Stimulated activated CD4-positive, alpha-beta T cell treated with anti-CD3 and anti-CD28 coated beads, Interleukin-2, amount 100 ng/mL, for 24 hours (primary cell): ENCODE measurements at regions not wholly inside any gene's neighbourhood (a gene's known extent, or its start where the extent isn't known, plus 50 kb on each side); places are given as distances from the start of the nearest gene placed in this dataset.
"Not testable (repeated sequence)": the region's sequence is repeated elsewhere in the genome, so short reads cannot be mapped to it uniquely, and the experiment has no call there.

Source experiments
- DNase-seq, 2 donors: peaks; one replicate each; pipeline ENCODE4 v3.0.0-alpha.2; 2020

DNA sequence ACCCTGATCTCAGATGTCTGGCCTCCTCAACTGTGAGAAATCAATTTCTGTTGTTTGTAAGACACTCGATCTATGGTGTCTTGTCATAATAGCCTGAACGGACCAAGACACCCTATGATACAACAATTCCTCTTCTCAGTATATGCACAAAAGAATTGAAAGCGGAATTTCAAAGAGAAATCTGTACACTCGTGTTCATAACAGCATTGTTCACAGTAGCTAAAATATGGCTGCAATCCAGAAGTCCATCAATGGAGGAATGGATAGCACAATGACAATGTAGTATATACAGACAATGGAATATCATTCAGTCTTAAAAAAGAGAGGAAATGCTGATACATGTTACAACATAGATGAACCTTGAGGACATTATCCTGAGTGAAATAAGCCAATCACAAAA is 354.6 kb downstream of the SFMBT2 start:
- DNase-seq, result no peak

DNA sequence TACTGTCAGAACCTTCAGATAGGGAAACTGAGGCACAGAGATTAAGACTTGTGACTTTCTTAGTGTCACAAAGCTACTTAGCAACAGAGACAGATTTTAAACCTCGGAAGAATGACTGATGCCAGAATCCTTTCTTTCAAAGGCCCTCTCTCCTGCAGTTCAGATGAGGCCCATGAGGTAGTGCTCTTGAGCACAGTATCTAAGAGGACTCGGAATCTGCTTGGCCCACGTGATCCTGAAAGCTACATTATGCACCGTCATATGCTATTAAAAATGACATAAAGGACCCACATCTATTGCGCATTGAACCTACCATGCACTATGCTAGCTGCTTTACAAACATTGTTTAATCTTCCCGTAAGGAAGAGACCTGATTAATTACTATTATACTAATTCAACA is 355.9 kb downstream of the SFMBT2 start:
- DNase-seq, result no peak

DNA sequence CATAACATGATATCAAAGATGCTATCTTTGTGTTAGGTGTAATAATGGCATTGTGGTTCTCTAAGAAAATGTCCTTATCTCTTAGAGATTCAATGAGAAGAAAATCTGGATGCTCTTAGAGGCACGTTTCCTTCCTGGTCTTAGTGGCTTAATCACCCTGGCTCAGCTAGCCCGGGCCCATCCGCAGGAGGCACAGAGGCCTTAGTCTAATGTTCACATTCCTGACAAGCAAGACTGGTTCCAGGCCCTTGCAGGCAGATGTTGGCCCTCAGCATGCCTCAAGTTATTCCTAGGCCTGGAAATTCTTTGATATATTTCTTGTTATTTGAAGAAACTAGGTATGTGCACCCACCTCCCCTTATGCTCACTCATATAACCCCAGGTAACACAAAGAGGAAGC is 357.6 kb downstream of the SFMBT2 start:
- DNase-seq, result no peak

DNA sequence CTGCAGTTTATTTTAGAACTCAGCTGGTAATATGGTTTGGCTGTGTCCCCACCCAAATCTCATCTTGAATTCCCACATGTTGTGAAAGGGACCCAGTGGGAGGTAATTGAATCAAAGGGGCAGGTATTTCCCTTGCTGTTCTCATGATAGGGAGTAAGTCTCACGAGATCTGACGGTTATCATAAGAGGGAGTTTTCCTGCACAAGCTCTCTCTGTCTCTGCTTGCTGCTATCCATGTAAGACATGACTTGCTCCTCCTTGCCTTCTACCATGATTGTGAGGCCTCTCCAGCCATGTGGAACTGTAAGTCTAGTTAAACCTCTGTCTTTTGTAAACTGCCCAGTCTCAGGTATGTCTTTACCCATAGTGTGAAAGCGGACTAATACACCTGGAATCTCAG is 360.8 kb downstream of the SFMBT2 start:
- DNase-seq, result not testable (repeated sequence)

DNA sequence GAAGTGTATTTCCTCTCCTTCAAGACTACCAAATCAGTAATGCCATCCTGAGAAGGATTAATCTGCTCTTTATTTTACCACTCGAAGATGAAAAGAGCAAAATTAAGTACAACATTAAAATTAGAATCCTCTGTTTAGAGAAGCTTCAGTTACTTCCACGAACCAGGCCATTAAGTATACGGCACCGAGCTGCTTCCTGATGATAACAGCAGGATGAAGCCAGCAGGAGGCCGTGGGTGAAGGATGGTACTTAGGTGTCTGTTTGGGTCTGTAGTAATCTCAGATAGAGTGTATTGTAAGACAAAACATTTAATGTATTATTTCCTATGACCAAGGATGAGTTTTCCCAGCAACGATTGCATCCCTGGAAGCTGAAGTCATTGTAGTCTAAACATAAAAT is 362.8 kb downstream of the SFMBT2 start:
- no peak for DNase-seq

DNA sequence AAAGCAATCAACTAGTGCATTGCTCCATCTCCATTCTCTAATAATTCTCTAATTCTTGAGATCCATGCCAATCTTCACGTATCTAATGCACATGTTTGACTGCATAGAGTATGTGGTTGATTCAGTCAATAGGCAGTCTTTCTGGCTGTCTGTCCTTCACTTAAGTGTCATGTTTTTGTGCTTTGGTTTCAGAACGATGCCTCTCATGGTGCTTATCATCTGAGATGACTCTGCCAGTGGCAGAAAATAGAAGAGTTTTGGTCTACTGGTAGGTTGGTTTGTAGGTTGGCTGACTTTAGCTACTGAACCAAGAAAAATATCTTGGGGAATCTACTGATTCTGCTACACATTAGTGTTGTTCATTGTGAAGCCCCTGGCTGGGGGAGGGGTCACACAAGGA is 364.2 kb downstream of the SFMBT2 start:
- no peak for DNase-seq

DNA sequence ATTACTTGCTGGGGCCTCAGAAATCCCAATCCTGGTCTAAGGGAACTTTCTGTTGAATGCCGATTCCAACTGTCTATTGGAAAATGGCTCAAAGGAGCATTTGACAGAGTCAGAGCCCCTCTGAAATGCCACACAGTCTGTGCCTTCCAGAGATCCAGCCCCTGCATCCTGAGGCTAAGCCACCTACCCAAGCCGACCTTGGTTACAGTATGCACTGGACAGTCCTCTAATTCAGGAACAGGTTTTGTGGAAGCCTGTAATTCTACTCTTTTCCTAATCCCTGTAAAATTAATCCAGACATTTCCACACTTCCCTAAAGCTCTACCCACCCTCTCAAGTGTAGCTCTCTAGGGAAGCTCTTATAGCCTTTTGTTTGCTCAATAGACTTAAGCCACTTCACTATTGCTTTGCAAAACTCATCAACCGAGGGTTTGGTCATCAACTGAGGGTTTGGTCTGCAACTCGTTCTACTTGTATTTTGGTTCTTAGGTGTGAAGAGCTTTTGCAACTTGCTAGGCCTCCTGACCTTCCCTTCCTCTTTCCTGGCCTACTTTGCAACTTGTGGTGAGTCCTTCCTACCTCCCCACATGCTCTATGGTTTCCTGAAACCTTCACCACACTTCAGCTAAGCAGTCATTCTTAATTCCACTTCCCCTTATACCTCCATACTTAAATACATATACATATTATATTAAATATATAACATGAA is 364.8 kb downstream of the SFMBT2 start:
- no peak for DNase-seq

DNA sequence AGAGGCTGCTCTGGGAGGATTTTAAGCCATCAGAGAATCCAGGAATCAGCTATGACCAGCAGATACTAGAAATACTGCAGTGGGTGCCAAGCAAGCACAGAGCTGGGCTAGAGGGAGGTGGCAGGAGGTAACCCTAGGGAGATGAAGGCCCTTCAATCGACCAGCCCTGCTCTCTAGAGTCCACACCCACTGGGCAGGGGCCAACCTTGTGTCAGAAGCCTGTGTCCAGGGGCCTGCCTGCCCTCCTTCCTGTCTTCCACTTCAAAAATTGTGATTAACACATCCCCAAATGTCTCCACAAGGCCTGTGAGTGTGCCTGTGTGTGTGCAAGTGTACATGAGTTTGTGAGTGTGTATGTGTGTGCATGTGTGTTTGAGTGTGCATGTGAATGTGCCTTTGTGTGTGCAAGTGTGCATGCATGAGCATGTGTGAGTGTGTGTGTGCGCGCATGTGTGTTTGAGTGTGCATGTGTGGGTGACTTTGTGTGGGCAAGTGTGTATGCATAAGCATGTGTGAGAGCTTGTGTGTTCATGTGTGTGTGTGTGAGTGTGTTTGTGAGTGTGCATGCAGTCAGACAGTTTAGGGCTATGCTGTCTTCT is 367.7 kb downstream of the SFMBT2 start:
- no peak for DNase-seq

DNA sequence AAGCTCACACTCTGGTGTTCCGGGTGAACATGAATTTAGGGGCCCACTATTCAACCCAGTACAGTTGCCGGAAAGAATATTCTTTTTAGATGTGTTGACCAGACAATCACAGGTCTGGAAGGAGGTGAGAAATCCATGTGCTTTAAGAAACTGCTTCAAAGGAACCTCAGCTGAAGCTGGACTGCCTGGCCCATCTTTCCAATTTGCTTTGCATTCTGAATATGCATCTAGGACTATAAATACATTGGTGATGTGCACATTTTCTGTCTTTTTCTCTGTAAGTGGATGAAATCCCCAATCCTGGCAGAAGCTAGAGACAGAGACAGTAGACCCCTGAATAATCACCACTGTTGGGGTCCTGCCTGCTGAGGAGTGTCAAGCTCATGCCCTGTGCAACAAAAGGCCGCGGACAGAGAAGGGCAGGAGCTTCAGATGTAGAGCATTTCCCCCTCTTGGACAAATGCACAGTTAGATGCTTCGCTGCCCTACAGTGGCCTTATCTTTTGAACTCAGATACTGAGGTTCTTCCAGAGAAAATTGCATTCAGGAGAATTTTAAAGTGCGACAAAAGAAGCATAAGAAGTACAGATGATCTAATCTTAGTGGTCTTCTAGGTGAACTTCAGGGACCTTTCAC is 368.3 kb downstream of the SFMBT2 start:
- no peak for DNase-seq

DNA sequence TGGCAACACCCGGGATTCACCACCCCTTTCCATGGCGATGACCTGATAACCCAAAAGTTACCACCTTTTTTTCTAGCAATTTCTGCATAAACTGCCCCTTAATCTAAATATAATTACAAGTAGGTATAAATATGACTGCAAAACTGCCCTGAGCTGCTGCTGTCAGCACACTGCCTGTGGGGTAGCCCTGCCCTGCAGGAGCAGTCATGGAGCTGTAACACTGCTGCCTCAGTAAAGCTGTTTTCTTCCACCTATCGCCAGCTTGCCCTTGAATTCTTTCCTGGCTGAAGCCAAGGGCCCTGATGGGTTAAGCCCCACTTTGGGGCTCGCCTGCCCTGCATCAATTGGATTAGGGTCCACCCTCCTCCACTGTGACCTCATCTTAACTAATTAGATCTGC is 368.8 kb downstream of the SFMBT2 start:
- DNase-seq, result no peak

DNA sequence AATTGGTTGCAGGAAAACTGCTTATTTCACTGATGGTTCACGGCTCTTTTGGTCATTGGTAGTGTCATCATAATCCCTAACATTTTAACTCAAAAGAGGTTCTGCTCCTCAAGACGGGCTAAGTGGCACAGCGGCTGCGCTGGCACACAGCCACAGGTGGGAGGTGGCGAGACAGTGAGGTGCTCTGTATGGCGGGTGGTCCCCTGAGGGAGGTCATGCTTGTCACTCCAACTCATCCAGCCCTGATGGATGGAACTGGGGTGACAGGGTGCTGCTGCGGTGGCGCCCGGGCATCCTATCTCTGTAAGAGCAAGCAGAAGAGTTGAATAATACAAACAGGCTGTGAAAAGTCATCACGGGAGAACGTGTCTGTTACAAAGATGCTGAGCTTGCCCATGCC is 370.2 kb downstream of the SFMBT2 start:
- no peak for DNase-seq

DNA sequence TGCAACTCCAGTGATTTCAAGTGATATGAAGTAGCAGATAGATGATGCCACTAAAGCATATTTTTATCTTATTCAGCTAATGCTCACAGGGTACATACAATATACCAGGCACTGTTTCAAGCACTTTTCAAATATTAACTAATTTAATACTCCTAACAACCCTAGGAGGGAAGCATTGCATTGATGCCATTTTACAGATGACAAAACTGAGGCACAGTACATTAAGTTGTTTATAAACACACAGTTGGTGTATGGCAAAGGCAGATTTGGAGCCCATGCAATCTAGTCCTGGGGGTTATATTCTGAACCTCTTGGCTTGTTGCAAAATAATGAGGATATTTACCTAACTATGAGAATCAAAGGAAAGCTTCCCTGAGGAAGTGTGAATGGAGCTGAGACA is 371.0 kb downstream of the SFMBT2 start:
- no peak for DNase-seq

DNA sequence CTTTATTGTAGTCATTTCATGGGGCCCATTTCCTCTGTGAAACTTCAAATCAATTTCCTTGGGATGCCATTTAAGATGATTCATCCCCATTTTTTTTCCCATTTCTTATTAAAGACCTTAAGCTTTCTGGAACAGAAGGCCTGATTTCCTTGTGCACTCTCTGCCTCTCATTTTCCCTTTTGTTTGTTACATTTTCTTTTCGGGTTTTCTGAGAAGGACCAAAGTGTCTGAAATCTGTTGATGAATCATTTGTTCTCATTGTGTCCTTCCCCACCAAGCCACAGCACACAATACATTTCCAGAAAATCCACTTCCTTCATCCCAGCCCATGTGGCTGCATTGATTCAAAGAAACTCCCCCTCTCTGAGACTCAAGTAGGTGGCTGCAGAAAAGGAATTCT is 372.4 kb downstream of the SFMBT2 start:
- DNase-seq, result no peak

DNA sequence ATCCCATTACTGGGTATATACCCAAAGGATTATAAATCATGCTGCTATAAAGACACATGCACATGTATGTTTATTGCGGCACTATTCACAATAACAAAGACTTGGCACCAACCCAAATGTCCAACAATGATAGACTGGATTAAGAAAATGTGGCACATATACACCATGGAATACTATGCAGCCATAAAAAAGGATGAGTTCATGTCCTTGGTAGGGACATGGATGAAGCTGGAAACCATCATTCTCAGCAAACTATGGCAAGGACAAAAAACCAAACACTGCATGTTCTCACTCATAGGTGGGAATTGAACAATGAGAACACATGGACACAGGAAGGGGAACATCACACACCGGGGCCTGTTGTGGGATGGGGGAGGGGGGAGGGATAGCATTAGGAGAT is 373.4 kb downstream of the SFMBT2 start:
- not testable (repeated sequence) for DNase-seq

DNA sequence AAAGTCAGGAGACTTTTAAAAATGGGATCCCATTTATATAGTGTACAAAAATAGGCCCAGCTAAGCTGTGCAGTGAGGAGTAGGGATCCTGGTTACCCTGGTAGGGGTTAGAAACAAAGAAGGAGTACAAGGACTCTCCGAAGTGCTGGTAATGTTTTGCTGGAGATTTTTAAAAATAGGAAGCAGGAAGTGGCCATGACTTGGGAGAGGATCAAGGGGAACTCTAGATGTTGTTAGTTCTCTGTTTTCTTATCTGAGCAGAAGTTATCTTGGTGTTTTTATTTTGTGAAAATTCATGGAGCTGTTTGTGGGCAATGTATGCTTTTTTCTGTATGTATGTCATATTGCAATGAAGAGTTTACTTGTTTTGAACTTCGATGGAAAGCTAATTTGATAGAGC is 373.9 kb downstream of the SFMBT2 start:
- no peak for DNase-seq

DNA sequence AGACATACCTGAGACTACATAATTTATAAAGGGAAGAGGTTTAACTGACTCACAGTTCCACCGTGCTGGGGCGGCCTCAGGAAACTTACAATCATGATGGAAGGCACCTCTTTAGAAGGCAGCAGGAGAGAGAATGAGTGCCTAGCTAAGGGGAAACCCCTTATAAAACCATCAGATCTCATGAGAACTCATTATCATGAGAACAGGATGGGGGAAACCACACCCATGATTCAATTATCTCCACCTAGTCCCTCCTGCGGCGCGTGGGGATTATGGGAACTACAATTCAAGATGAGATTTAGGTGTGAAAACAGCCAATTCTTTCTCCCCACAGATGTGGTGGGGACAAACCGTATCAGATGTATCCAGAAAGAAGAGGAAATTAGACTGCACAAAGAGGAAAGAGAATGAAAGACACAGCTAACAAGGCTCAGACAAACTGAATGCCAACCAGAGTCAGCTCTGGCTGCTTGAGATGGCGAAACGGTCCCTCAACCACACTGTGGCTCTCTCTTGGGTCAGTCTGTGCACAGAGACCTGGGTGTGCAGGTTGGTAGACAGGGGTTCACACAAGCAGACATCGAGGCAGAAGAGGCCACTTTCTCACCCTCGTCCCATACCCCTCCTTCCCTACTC is 375.6 kb downstream of the SFMBT2 start:
- DNase-seq, result peak; percentile 57 to 62

DNA sequence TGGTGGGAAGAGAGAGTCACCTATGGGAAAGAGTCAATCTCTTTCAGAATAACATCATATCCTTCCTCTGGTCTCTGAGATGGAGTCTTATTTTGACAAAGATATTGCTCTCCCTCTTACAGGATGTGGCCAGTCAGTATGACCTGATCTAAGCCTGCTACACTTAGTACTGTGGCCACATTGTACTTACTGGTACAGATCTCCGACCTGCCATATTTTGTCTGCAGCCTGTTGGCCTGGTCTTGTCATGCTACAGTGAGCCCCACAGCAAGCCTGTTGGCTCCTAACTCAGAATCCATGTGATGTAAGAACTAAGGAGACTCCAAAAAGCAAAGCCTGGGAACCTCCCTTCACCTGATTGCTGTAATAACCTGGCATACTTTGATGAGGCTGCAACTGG is 377.8 kb downstream of the SFMBT2 start:
- DNase-seq, result no peak

DNA sequence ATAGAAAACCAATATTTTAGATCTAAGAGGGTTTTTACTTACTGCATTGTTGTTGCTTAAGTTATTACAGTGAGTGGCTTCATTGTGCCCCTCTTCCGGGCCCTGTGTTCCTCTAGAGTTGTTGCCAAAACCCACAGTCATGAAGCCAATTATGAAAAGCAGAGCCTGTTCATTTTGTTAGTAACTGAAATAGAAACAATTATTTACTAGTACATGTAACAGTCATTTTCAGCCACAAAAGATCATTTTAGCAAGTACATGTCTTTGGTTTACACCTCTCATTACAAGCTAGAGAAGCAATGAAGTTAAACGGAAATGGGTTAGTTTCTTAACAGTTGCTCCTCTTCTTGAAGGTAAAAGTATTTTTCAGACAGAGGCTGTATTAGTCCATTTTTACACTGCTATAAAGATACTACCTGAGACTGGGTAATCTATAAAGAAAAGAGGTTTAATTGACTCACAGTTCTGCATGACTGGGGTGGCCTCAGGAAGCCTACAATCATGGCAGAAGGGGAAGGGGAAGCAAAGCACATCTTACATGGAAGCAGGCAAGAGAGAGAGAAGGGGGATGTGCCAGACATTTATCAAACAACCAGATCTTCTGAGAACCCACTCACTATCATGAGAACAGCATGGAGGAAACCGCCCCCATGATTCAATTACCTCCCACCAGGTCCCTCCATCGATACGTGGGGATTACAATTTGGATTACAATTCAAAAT is 380.5 kb downstream of the SFMBT2 start:
- DNase-seq, result no peak

DNA sequence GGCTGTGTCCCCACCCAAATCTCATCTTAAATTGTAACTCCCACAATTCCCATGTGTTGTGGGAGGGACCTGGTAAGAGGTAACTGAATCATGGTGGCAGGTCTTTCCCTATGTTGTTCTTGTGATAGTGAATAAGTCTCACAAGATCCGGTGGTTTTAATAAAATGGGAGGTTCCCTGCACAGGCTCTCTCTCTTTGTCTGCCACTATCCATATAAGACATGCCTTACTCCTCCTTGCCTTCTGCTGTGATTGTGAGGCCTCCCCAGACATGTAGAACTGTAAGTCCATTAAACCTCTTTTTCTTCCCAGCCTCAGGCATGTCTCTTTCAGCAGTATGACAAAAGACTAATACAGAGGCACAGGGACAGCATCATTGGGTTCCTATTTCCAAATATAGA is 381.2 kb downstream of the SFMBT2 start:
- DNase-seq, result no peak

DNA sequence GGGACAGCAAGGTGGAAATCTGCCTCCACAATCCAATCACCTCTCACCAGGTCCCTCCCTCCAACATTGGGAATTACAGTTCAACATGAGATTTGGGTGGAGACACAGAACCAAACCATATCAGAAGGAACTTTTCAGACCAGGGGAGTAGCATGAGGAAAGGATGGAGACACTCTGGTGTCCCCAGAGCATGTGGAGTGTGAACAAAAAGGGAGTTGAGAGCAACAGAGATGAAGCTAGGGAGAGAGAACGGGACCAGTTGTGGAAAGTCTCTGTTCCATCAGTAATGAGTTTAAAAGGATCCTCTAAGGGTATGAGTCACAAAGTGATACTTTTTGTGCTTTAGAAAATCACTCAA is 382.0 kb downstream of the SFMBT2 start:
- DNase-seq, result no peak

DNA sequence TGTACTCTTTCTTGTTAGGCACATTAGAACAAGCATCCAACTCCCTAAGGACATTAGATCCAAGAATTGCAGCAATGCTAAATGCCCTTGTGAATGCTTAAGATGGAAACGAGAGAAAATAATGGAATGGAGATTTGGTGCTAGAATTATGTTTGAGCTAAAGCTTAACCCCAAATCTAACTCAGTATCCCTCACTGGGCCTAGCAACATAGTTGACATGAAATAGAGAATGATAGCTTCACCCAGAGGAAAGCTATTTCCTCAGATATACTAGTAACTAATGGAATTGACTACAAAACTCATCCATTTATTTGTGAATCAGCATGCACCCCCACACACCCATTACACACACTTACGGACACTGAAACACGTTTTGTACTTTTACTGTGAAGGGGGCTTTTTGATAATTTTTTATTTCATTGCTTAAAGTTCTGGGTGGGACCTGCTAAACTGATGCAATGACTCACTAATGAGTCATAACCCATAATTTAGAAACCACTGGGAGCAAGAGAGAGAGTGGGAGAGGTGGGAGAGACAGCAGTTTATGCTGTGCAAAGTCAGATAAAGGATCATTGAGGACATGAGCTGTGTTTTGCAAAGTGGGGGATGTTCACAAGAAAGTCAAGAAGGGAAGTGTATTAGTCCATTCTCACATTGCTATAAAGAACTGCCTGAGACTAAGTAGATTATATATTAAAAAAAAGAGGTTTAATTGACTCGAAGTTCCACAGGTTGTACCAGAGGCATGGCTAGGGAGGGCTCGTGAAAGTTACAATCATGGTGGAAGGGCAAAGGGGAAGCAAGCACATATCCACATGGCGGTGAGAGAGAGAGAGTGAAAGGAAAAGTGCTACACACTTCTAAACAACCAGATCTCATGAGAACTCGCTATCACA is 382.7 kb downstream of the SFMBT2 start:
- no peak for DNase-seq

DNA sequence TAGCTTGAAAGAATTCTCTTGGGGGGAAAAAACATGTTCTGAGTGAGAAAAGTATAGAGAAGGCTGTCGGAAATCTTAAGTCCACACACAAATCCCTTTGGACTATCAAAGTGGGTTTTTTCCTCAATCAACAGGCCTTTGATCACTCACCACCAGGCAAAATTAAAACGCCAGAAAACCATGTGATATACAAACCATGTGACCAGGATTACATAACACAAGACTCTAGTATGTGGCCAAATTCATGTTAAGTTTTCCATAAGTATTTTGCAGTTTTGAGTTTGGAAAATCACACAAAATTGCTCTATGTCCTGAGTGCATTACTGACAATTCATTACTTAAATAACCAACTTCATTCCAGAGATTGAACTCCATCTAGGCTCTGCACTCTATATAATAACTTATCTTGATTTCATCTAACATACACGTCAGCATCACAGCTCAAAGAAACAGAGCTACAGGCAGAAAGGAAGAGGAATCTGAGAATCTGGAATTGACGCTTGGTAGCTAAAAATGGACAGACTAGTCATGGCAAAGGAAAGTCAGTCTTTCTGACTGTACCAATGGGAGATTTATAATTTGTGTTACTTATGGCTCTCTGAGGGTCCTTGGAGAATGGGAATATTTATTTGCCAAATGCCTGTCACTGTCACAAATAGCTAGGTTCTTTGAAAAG is 383.5 kb downstream of the SFMBT2 start:
- DNase-seq, result no peak
